GM10248 (cell line): ENCODE measurements at regions not wholly inside any gene's neighbourhood (a gene's known extent, or its start where the extent isn't known, plus 50 kb on each side); places are given as distances from the start of the nearest gene placed in this dataset.

Experiments
- CTCF ChIA-PET: fragments of 300-600 bp; sonication (Branson Sonifier 250); formaldehyde crosslinking; extraction: SDS; loops from one replicate; lab custom pipeline; 2021; ENCODE audit warnings: antibody characterized with exemption; lab: Yijun Ruan, JAX
- POLR2A ChIA-PET: fragments of 350-650 bp; sonication (Branson Sonifier 250); formaldehyde crosslinking; extraction: SDS; loops from one replicate; lab custom pipeline; 2020; ENCODE audit warnings: antibody characterized with exemption; lab: Yijun Ruan, JAX
- DNase-seq: peaks from one replicate; pipeline ENCODE4 v3.0.0; 2012; ENCODE audit errors: extremely low spot score
- CTCF ChIP-seq: IDR thresholded peaks from 2 replicates; pipeline ENCODE4 v1.5.1; 2012; ENCODE audit warnings: mild to moderate bottlenecking, low read depth; ENCODE audit errors: extremely low read depth, missing control alignments, control extremely low read depth

GRCh38 chr5:44713446-44713845 is 95.3 kb upstream of the MRPS30 start:
- ChIA-PET CTCF (interaction anchor here (0.8 kb wide), 1 partner anchor 10 kb away, joined by 3 read pairs; no protein-coding TSS in a partner anchor), POLR2A (no interaction called here)
- no peak for DNase-seq
- TF ChIP-seq CTCF = no peak

GRCh38 chr5:44711901-44712300 is 96.8 kb upstream of the MRPS30 start:
- ChIA-PET CTCF (interaction anchor here (1.1 to 1.4 kb wide), 3 partner anchors 16 to 73 kb away, joined by 3 read pairs; no protein-coding TSS in a partner anchor), POLR2A (no interaction called here)
- TF ChIP-seq CTCF = no peak
- no peak for DNase-seq

- no peak for DNase-seq
- ChIA-PET CTCF (no interaction called here), POLR2A (no interaction called here)
- no peak for TF ChIP-seq CTCF
Observed at GRCh38 chr5:44708602-44709001, 100.1 kb upstream of the MRPS30 start.

GRCh38 chr5:44707721-44708120 is 101.0 kb upstream of the MRPS30 start:
- ChIA-PET CTCF (no interaction called here), POLR2A (no interaction called here)
- TF ChIP-seq CTCF = no peak
- no peak for DNase-seq

- CTCF ChIA-PET = no interaction called here
- no peak for TF ChIP-seq CTCF
- no peak for DNase-seq
- POLR2A ChIA-PET = no interaction called here
Observed at GRCh38 chr5:44697025-44697424, 111.7 kb upstream of the MRPS30 start.

- ChIA-PET POLR2A (no interaction called here), CTCF (interaction anchor here (1.4 kb wide), 1 partner anchor 17 kb away, joined by 3 read pairs; no protein-coding TSS in a partner anchor)
- no peak for DNase-seq
- no peak for TF ChIP-seq CTCF
Observed at GRCh38 chr5:44695259-44695658, 113.5 kb upstream of the MRPS30 start.
